GM21515 (cell line): ENCODE measurements at regions not wholly inside any gene's neighbourhood (a gene's known extent, or its start where the extent isn't known, plus 50 kb on each side); places are given as distances from the start of the nearest gene placed in this dataset.

ENCODE experiments used
- ATAC-seq: cut with Tn5 transposase; IDR thresholded peaks from one replicate; pipeline ENCODE4 v1.9.1; 2021; ENCODE audit not compliant: unreplicated experiment

GRCh38 chr20:20993372-20993771, 112.8 kb downstream of the LINC00237 start:
- no peak for ATAC-seq

GRCh38 chr20:20992686-20993360, 113.3 kb downstream of the LINC00237 start:
- no peak for ATAC-seq

GRCh38 chr20:20992277-20992676, 113.9 kb downstream of the LINC00237 start:
- no peak for ATAC-seq

- ATAC-seq: no peak
These were observed 117.1 kb downstream of the LINC00237 start for GRCh38 chr20:20989081-20989480.

- ATAC-seq: no peak
These were observed 126.2 kb downstream of the LINC00237 start for GRCh38 chr20:20979934-20980333.

GRCh38 chr20:20977786-20978185, 128.4 kb downstream of the LINC00237 start:
- ATAC-seq: no peak

GRCh38 chr20:20972490-20972889, 133.7 kb downstream of the LINC00237 start:
- no peak for ATAC-seq

DNA sequence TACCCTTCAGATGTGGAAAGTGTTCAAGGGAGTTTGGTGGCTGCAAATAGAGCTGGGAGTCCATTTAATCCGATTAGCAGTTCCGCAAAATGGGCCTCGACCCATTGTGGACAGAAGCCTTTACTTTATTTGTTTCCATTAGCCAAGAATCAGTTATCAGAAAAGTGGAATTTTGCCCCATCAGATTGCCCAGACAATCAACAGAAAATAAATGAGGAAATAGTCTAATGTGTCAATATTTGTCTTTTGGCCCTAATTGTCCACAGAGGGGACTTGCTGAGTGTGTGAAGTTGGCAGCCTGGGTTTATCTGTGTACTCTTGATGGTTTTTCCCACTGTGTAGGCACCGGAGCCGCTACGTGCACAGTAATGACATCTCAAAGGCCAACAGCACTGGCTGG, 134.3 kb downstream of the LINC00237 start:
- no peak for ATAC-seq

DNA sequence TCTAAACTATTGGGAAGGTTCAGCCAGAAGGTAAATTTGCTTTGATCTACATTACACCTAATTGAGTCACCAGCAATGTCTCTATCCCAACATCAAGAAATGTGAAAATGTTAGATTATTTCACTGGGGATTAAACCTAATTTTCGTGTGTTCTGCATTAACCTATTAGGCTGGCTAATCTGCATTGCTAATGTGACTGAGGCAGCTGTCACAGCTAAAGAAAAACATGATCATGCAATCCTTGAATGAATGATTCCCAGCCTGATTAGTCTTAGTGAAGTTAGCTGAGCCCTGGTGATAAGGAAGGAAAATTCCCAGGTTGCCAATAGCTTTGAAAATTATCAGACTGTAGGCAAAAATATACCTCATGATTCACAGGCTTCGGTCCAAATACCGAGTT, 135.3 kb downstream of the LINC00237 start:
- ATAC-seq: no peak

GRCh38 chr20:20969701-20970280, 136.4 kb downstream of the LINC00237 start:
- no peak for ATAC-seq

GRCh38 chr20:20967564-20968184, 138.5 kb downstream of the LINC00237 start:
- ATAC-seq: no peak

- no peak for ATAC-seq
These were observed 140.0 kb downstream of the LINC00237 start for GRCh38 chr20:20966171-20966570.

DNA sequence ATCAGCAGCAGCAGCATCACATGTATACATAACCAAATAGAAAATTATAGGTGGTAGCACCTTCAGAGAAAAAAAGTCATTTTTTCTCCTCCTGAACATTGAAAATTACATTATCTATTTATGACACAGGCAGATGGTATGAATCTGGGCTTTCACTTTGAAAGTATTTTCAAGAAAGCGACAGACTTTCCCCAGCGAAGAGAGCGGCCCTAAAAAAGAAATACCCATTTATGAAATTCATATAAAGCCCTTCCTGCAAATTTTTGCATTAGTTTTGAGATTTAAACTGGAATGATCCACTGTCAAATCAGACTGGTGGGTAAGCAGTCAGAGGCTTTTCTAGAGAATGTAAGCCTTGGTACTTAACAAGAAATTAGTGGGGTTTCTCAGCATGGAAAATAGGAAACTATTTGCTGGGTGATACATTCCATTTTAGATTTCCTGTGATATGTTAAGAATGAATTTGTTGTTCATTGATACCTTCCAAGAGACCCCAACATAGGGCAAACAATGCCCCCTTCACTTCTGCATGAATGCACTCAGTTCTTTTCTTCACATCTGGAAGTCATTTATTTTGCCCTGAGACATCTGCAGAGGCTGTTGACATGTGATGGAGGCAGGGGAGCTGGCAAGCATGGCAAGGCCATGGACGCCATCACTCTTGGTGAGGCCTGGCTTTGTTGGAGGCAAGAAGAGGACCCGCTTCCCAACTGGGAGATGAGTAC, 147.0 kb downstream of the LINC00237 start:
- no peak for ATAC-seq

GRCh38 chr20:20956513-20956931, 149.6 kb downstream of the LINC00237 start:
- no peak for ATAC-seq

- no peak for ATAC-seq
These were observed 150.3 kb downstream of the LINC00237 start for GRCh38 chr20:20955892-20956291.

DNA sequence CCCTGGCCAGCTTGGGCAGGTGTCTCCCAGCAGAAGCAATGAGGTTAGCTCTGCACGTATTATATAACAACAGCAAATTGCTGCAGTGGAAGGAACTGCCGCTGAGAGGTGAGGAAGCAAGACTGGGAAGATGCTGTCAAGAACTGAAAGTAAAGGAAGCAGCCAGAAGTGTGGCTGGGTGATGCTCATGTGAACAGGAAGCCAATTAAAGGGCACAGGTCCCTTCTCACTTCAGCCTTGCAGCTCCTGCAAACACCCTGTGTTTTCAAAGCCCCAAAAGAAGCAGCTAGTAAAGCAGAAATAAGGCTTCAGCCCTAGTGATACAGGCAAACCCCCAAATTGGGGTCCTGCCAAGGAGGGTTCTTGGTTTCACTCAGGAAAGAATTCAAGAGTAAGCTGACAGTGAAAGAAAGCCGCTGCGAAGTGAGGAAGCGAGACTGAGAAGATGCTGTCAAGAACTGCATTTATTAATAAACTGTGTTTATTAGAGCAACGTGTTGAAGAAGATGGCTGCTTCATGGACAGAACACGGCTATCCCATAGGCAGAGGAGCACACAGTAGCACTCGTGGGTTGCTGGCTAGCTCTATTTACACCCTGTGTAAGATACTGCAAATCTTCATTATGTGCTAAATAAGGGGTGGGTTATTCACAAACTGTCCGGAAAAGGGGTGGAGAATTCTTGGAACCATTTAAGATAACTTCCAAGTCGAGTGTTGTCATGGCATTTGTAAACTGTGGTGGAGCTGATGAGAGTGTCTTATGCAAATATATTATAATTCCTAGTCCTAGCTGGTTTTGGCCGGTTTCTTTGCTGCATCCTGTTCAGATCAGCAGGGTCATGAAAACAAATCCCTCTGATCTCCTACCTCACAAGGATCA, 152.2 kb downstream of the LINC00237 start:
- no peak for ATAC-seq

- ATAC-seq: no peak
These were observed 155.5 kb downstream of the LINC00237 start for GRCh38 chr20:20950620-20951019.

- ATAC-seq: no peak
These were observed 159.9 kb downstream of the LINC00237 start for GRCh38 chr20:20946122-20946759.

DNA sequence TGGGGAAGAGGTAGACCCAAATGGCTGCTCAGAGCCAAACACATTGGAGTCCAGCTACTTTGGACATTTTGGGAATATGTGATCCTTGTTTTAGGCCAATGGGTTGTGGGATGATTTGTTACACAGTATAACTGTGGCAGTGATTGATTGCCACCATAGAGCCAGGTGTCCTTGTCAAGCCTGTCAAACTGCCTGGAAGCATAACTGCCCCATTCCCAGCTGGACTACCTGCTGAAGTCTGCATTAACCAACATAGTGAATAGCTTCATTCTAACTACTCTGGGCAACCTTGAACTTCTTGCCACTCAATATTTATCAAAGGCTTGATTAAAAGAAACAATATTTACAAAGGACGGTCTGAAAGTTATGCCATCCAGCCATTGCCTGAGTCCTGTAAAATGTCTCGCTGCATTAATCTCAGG, 164.7 kb downstream of the LINC00237 start:
- ATAC-seq: no peak

GRCh38 chr20:20939006-20939405, 167.2 kb downstream of the LINC00237 start:
- no peak for ATAC-seq
